AG09309 (cell line): ENCODE measurements at regions not wholly inside any gene's neighbourhood (a gene's known extent, or its start where the extent isn't known, plus 50 kb on each side); places are given as distances from the start of the nearest gene placed in this dataset.
"Not testable (repeated sequence)": the region's sequence is repeated elsewhere in the genome, so short reads cannot be mapped to it uniquely, and the experiment has no call there.

Source experiments
- DNase-seq: peaks from one replicate; pipeline ENCODE4 v3.0.0-alpha.2; 2010; ENCODE audit warnings: low read depth
- H3K4me3 ChIP-seq: 2 replicates; pipeline ENCODE4 v1.5.1; 2011; ENCODE audit warnings: mild to moderate bottlenecking, low read depth, low read length, moderate library complexity; ENCODE audit not compliant: control insufficient read depth
- CTCF ChIP-seq: IDR thresholded peaks from 2 replicates; pipeline ENCODE4 v1.5.1; 2011; ENCODE audit warnings: mild to moderate bottlenecking, low read depth, low read length, inconsistent platforms; ENCODE audit not compliant: insufficient read depth, control insufficient read depth; ENCODE audit errors: missing control alignments

- no peak overlapping the region for H3K4me3 ChIP-seq
- no peak for TF ChIP-seq CTCF
- DNase-seq, result no peak
Observed at GRCh38 chr13:71358218-71358617, 508.8 kb downstream of the DACH1 start.

- TF ChIP-seq CTCF, result no peak
- H3K4me3 ChIP-seq, result no peak overlapping the region
- no peak for DNase-seq
Observed at GRCh38 chr13:71355010-71355409, 512.0 kb downstream of the DACH1 start.

GRCh38 chr13:71350886-71351285 is 516.1 kb downstream of the DACH1 start:
- TF ChIP-seq CTCF, result no peak
- no peak overlapping the region for H3K4me3 ChIP-seq
- DNase-seq, result no peak

- DNase-seq, H3K4me3 ChIP-seq: not testable (repeated sequence)
Observed at GRCh38 chr13:71345856-71346255, 521.1 kb downstream of the DACH1 start.

- TF ChIP-seq CTCF, result no peak
- no peak overlapping the region for H3K4me3 ChIP-seq
- DNase-seq, result no peak
Observed at GRCh38 chr13:71339736-71340135, 527.3 kb downstream of the DACH1 start.

GRCh38 chr13:71339005-71339404 is 528.0 kb downstream of the DACH1 start:
- no peak for TF ChIP-seq CTCF
- no peak overlapping the region for H3K4me3 ChIP-seq
- DNase-seq, result no peak

- no peak for DNase-seq
Observed at GRCh38 chr13:71338070-71338469, 528.9 kb downstream of the DACH1 start.

More at GRCh38 chr13:71338070-71338469, 528.9 kb downstream of the DACH1 start:
- TF ChIP-seq CTCF, result no peak
- H3K4me3 ChIP-seq, result no peak overlapping the region
